ENCODE measurements at regions not wholly inside any gene's neighbourhood (a gene's known extent, or its start where the extent isn't known, plus 50 kb on each side); places are given as distances from the start of the nearest gene placed in this dataset.

DNA sequence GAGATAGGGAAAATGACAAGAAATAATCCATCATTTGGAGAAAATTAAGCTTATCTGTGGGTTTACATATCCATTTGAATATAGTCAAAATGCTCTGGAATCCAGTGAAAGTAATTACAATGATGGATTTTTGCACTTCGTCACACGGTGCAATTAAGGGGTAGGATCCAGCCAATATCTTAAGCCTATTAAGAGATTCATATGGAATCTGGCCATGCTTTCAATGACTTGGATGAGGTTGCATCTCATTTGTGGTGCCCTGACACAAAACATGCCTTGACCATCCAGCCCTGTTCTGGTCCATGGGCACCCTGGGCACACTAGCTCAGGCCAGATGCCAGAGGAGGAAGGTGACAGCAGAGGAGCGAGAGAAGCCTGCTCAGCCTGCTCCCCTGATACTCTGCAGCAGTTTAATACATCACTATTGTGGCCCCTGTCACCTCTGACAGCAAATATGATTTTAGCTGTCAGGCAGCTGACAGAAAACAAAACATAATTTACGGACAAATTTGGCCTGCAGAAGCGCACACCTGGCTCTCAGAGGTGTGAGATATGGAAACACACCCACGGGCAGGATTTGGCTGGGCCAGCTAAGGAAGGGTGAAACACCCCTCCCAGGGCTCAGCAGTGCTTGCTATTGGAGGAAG lies 94.1 kb upstream of the ST8SIA3 start:
- TF ChIP-seq, protein P1, sequence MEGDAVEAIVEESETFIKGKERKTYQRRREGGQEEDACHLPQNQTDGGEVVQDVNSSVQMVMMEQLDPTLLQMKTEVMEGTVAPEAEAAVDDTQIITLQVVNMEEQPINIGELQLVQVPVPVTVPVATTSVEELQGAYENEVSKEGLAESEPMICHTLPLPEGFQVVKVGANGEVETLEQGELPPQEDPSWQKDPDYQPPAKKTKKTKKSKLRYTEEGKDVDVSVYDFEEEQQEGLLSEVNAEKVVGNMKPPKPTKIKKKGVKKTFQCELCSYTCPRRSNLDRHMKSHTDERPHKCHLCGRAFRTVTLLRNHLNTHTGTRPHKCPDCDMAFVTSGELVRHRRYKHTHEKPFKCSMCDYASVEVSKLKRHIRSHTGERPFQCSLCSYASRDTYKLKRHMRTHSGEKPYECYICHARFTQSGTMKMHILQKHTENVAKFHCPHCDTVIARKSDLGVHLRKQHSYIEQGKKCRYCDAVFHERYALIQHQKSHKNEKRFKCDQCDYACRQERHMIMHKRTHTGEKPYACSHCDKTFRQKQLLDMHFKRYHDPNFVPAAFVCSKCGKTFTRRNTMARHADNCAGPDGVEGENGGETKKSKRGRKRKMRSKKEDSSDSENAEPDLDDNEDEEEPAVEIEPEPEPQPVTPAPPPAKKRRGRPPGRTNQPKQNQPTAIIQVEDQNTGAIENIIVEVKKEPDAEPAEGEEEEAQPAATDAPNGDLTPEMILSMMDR (IDR thresholded peaks at IDR 0.05; ENCODE audit: low read depth, low read length) = no peak
- DNase-seq (ENCODE audit: low read depth in 2 of 2) = no peak

GRCh38 chr18:57267368-57267925 lies 84.9 kb upstream of the ST8SIA3 start:
- TF ChIP-seq, protein P1 (IDR thresholded peaks at IDR 0.05; ENCODE audit: low read depth, low read length) = no peak
- no peak overlapping the region for H3K4me3 ChIP-seq (replicated peaks in 1 of 2; ENCODE audit: low read depth in 2 of 2, low read length in 2 of 2)
- no peak for DNase-seq (ENCODE audit: low read depth in 2 of 2)

More for the DNA sequence above, 94.1 kb upstream of the ST8SIA3 start:
- H3K4me3 ChIP-seq (replicated peaks in 1 of 2; ENCODE audit: low read depth in 2 of 2, low read length in 2 of 2) = no peak overlapping the region

DNA sequence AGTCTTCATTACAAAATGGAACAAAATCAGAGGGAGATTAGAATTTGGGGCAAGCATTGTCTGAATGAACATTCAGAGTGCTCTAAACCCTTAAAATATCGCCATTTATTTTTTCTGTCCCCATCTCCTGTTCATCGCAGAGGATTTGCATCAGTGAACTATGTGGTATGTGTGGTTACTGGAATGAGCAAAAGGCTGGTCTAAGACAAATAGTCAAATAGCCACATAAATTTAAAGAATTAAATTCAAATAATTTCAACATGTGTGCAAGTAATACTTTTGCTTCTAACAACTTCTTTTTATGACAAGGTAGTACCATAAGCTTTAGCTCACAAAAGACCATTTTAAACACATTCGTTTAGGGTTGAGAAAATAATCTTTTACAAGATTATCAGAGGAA lies 82.6 kb upstream of the ST8SIA3 start:
- H3K4me3 ChIP-seq (replicated peaks in 1 of 2; ENCODE audit: low read depth in 2 of 2, low read length in 2 of 2) = no peak overlapping the region
- no peak for DNase-seq (ENCODE audit: low read depth in 2 of 2)
- TF ChIP-seq, protein P1 (IDR thresholded peaks at IDR 0.05; ENCODE audit: low read depth, low read length) = no peak

GRCh38 chr18:57270156-57270555 lies 82.2 kb upstream of the ST8SIA3 start:
- no peak for DNase-seq (ENCODE audit: low read depth in 2 of 2)
- TF ChIP-seq, protein P1 (IDR thresholded peaks at IDR 0.05; ENCODE audit: low read depth, low read length) = no peak

DNA sequence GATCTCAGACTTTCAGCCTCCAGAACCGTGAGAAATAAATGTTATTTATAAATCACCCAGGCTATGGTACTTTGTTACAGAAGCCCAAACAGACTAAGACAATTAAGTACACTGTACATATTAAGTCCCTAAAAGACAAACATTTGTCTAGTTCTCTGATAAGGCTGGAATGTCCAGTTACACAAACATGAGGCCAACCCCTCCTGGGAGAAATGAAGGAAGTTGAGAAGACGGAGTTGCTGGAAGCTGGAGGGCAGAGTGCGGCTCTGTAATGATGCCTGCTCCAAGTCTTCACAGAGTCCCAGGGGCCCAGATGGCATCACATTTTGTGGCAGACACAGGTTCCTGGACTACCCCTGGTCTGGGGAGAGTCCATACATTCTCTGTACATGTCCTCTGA lies 79.2 kb upstream of the ST8SIA3 start:
- DNase-seq (ENCODE audit: low read depth in 2 of 2) = no peak
- TF ChIP-seq, protein P1 (IDR thresholded peaks at IDR 0.05; ENCODE audit: low read depth, low read length) = no peak
- no peak overlapping the region for H3K4me3 ChIP-seq (replicated peaks in 1 of 2; ENCODE audit: low read depth in 2 of 2, low read length in 2 of 2)

More at GRCh38 chr18:57270156-57270555, 82.2 kb upstream of the ST8SIA3 start:
- H3K4me3 ChIP-seq (replicated peaks in 1 of 2; ENCODE audit: low read depth in 2 of 2, low read length in 2 of 2) = no peak overlapping the region

DNA sequence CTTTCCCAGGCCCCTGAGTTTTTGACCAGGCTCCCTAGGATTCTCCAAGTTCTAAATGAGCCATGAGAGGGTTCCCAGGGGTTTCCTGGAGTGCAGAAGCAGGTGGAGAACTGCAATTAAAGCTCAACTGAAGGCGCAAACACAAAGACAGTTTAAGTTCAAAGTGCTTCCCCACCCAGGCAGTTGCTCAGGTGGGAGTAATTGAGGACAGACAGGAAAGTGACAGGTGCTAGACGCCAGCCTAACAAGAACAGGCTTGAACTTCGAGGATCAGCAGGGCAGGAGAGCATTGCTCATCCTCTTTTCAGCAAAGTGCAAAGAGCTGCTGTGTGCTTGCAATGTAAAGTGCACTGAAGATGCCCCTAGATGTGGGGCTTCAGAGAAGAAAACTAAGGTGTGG lies 77.2 kb upstream of the ST8SIA3 start:
- TF ChIP-seq, protein P1 (IDR thresholded peaks at IDR 0.05; ENCODE audit: low read depth, low read length) = no peak
- DNase-seq (ENCODE audit: low read depth in 2 of 2) = no peak
- H3K4me3 ChIP-seq (replicated peaks in 1 of 2; ENCODE audit: low read depth in 2 of 2, low read length in 2 of 2) = no peak overlapping the region
